HEK293 (cell line): ENCODE measurements at regions not wholly inside any gene's neighbourhood (a gene's known extent, or its start where the extent isn't known, plus 50 kb on each side); places are given as distances from the start of the nearest gene placed in this dataset.

Experiments
- CTCF ChIP-seq: fragments of 450-650 bp; formaldehyde crosslinking; IDR thresholded peaks from 2 replicates; pipeline ENCODE4 v1.5.1; 2016; ENCODE audit warnings: missing biosample characterization, missing genetic modification characterization
- PRDM10 ChIP-seq: fragments of 450-650 bp; formaldehyde crosslinking; IDR thresholded peaks from 2 replicates; pipeline ENCODE4 v1.5.1; 2016; ENCODE audit warnings: missing biosample characterization, missing genetic modification characterization
- ZBTB44 ChIP-seq: fragments of 450-650 bp; IDR thresholded peaks from 2 replicates; pipeline ENCODE4 v1.5.1; 2018; ENCODE audit warnings: missing biosample characterization, mild to moderate bottlenecking, missing genetic modification characterization
- ZNF350 ChIP-seq: fragments of 450-650 bp; formaldehyde crosslinking; IDR thresholded peaks from 2 replicates; pipeline ENCODE4 v1.5.0; 2017; ENCODE audit warnings: missing biosample characterization, mild to moderate bottlenecking, missing genetic modification characterization
- ZNF423 ChIP-seq: fragments of 450-650 bp; formaldehyde crosslinking; IDR thresholded peaks from 2 replicates; pipeline ENCODE4 v1.5.1; 2016; ENCODE audit warnings: missing biosample characterization, missing genetic modification characterization
- ZNF513 ChIP-seq: fragments of 450-650 bp; IDR thresholded peaks from 2 replicates; pipeline ENCODE4 v1.5.1; 2018; ENCODE audit warnings: missing biosample characterization, missing genetic modification characterization
- ZNF580 ChIP-seq: fragments of 450-650 bp; formaldehyde crosslinking; IDR thresholded peaks from 2 replicates; pipeline ENCODE4 v1.5.1; 2016; ENCODE audit warnings: missing biosample characterization, missing genetic modification characterization

GRCh38 chr1:63135174-63135512, 187.2 kb upstream of the FOXD3 start:
- TF ChIP-seq CTCF (tag by site-specific recombination), result no peak
- TF ChIP-seq ZBTB44 (tag by site-specific recombination), result no peak
- TF ChIP-seq ZNF423 (tag by site-specific recombination), result no peak
- no peak for TF ChIP-seq ZNF350 (tag by site-specific recombination)
- TF ChIP-seq ZNF580 (tag by site-specific recombination), result no peak
- TF ChIP-seq PRDM10, result no peak
- TF ChIP-seq ZNF513, result no peak
